DMS53 treated with DMSO at 0.1 percent for 48 hours (cell line): ENCODE measurements at regions not wholly inside any gene's neighbourhood (a gene's known extent, or its start where the extent isn't known, plus 50 kb on each side); places are given as distances from the start of the nearest gene placed in this dataset.
"Not testable (repeated sequence)": the region's sequence is repeated elsewhere in the genome, so short reads cannot be mapped to it uniquely, and the experiment has no call there.

ENCODE experiments used
- DNase-seq: peaks from one replicate; lab custom pipeline; 2025; ENCODE audit not compliant: unreplicated experiment; lab: John Stamatoyannopoulos, UW

GRCh38 chr4:81375745-81376144, 96.0 kb downstream of the RASGEF1B start:
- DNase-seq, result no peak

- DNase-seq, result no peak
Measured at GRCh38 chr4:81369886-81370285, 101.8 kb downstream of the RASGEF1B start.

GRCh38 chr4:81366779-81367178, 104.9 kb downstream of the RASGEF1B start:
- no peak for DNase-seq

GRCh38 chr4:81360737-81361136, 111.0 kb downstream of the RASGEF1B start:
- no peak for DNase-seq

- DNase-seq, result no peak
Measured at GRCh38 chr4:81359207-81359606, 112.5 kb downstream of the RASGEF1B start.

- no peak for DNase-seq
Measured at GRCh38 chr4:81358154-81358553, 113.6 kb downstream of the RASGEF1B start.

- no peak for DNase-seq
Measured at GRCh38 chr4:81356621-81357020, 115.1 kb downstream of the RASGEF1B start.

GRCh38 chr4:81355136-81355535, 116.6 kb downstream of the RASGEF1B start:
- no peak for DNase-seq

GRCh38 chr4:81353861-81354260, 117.8 kb downstream of the RASGEF1B start:
- no peak for DNase-seq

GRCh38 chr4:81352446-81352835, 119.3 kb downstream of the RASGEF1B start:
- DNase-seq, result no peak

GRCh38 chr4:81351654-81352445, 119.9 kb downstream of the RASGEF1B start:
- peak; percentile 47 for DNase-seq

- DNase-seq, result no peak
Measured at GRCh38 chr4:81350040-81350439, 121.7 kb downstream of the RASGEF1B start.

GRCh38 chr4:81348778-81349094, 123.0 kb downstream of the RASGEF1B start:
- DNase-seq, result no peak

GRCh38 chr4:81348086-81348777, 123.5 kb downstream of the RASGEF1B start:
- no peak for DNase-seq

GRCh38 chr4:81346719-81347118, 125.0 kb downstream of the RASGEF1B start:
- no peak for DNase-seq

GRCh38 chr4:81343536-81343935, 128.2 kb downstream of the RASGEF1B start:
- DNase-seq, result no peak

- DNase-seq, result no peak
Measured at GRCh38 chr4:81343046-81343445, 128.0 kb upstream of the PRKG2 start.

- no peak for DNase-seq
Measured at GRCh38 chr4:81337211-81337610, 122.2 kb upstream of the PRKG2 start.

- DNase-seq, result no peak
Measured at GRCh38 chr4:81335122-81335912, 120.3 kb upstream of the PRKG2 start.

- no peak for DNase-seq
Measured at GRCh38 chr4:81330018-81330417, 115.0 kb upstream of the PRKG2 start.

GRCh38 chr4:81326581-81326980, 111.6 kb upstream of the PRKG2 start:
- no peak for DNase-seq

- not testable (repeated sequence) for DNase-seq
Measured at GRCh38 chr4:81324594-81324993, 109.6 kb upstream of the PRKG2 start.
